Esophagus squamous epithelium (tissue), 5 donors: ENCODE measurements at regions not wholly inside any gene's neighbourhood (a gene's known extent, or its start where the extent isn't known, plus 50 kb on each side); places are given as distances from the start of the nearest gene placed in this dataset.

Experiments
- DNase-seq: peaks from one replicate; lab custom pipeline; 2025; lab: John Stamatoyannopoulos, UW
- H3K27ac ChIP-seq, 4 donors: fragments of 200-600 bp; sonication (generic); one replicate each; pipeline ENCODE4 v1.5.1; 2016 to 2019; ENCODE audit warnings: mild to moderate bottlenecking in 1 of 4
- H3K27me3 ChIP-seq, 4 donors: fragments of 200-600 bp; sonication (generic); 1 replicate in 3 of 4; 2 replicates in 1 of 4; pipeline versions ENCODE4 v1.5.1 to v1.6.0; 2017 to 2021; ENCODE audit warnings: antibody characterized with exemption in 1 of 4
- H3K36me3 ChIP-seq, 3 donors: fragments of 200-600 bp; sonication (generic); one replicate each; pipeline ENCODE4 v1.5.1; 2016 to 2019
- H3K4me1 ChIP-seq, 3 donors: fragments of 200-600 bp; sonication (generic); one replicate each; pipeline ENCODE4 v1.5.1; 2017 to 2019
- H3K4me3 ChIP-seq, 4 donors: fragments of 200-600 bp; sonication (generic); 1 replicate in 3 of 4; 2 replicates in 1 of 4; pipeline ENCODE4 v1.5.1; 2016 to 2019; ENCODE audit warnings: mild to moderate bottlenecking in 2 of 4, moderate library complexity in 1 of 4
- H3K9me3 ChIP-seq, 3 donors: fragments of 200-600 bp; sonication (generic); one replicate each; pipeline ENCODE4 v1.5.1; 2016 to 2019
- CTCF ChIP-seq, 6 experiments: fragments of 450-650 bp in 4 of 6; fragments of 200-600 bp in 2 of 6; sonication (generic) in 2 of 6; IDR thresholded peaks; one replicate each; pipeline ENCODE4 v1.5.1; 2016 to 2019; ENCODE audit warnings: antibody characterized with exemption in 6 of 6, mild to moderate bottlenecking in 4 of 6, moderate library complexity in 4 of 6
- POLR2A ChIP-seq, 4 donors: fragments of 450-650 bp; IDR thresholded peaks; one replicate each; pipeline ENCODE4 v1.6.1; 2017; ENCODE audit warnings: antibody characterized with exemption in 4 of 4, mild to moderate bottlenecking in 4 of 4, moderate library complexity in 3 of 4
- WGBS, 2 donors: methylation state at CpG; one replicate each; pipeline ENCODE4 v1.1.5; 2018; 5-methylcytosine and 5-hydroxymethylcytosine counted together
- intact Hi-C: fragments of 100-400 bp; cut with DNase I; formaldehyde crosslinking; loops from one replicate; pipeline ENCODE4 v1.15.0; 2022
- donor health status: DM: yes; HTN: yes; CAD: no.

DNA sequence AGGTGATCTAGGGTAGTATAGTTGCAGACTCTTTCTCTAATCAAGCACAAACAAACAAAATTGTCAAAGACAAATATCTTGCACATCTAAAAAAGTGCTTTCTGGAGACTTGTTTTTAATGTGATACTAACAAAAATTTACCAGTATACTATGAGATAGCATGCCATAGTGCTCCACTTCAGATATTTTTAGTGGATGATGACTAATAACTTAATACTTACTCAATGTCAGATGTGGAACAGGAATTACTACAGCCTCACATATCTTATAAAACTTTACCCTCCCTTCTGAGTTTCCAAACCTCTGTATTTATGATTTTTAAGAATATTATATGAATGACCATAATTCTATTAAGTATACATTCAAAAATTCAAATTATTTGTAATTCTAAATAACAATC is 1162.0 kb upstream of the SLC39A10 start:
- no peaks in the 10 kb centered on the region for H3K27me3 ChIP-seq
- H3K4me3 ChIP-seq: no peak overlapping the region
- intact Hi-C loops: no loop called here
- TF ChIP-seq POLR2A (IDR thresholded peaks at IDR 0.05) (no peak), CTCF (IDR thresholded peaks at IDR 0.05) (no peak)
- H3K4me1 ChIP-seq: no peaks in the 10 kb centered on the region
- no peaks in the 10 kb centered on the region for H3K36me3 ChIP-seq
- no peaks in the 10 kb centered on the region for H3K9me3 ChIP-seq
- no peak overlapping the region for H3K27ac ChIP-seq
- no peak for DNase-seq

DNA sequence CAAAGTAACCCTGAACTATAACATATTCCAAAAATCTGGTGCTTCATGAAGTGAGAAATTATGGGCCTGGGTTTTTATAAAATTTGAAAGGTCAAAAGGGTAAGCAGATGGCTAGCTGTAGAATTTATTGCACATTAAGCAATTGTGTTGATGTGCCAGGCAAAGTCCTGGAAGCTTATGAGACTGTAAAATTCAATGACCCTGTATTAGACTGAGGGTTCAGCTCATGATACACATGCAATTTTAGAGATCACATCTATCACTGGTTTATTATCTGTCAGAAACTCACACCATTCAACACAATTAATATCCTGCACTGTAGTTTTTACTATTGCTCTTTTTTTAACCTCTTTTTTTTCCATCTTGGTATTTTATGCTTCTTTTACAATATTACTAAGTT is 1162.6 kb upstream of the SLC39A10 start:
- Histone ChIP-seq H3K27ac (no peak overlapping the region), H3K36me3 (no peaks in the 10 kb centered on the region), H3K4me3 (no peak overlapping the region), H3K27me3 (no peaks in the 10 kb centered on the region), H3K4me1 (no peaks in the 10 kb centered on the region), H3K9me3 (no peaks in the 10 kb centered on the region)
- TF ChIP-seq POLR2A (IDR thresholded peaks at IDR 0.05) (no peak), CTCF (IDR thresholded peaks at IDR 0.05) (no peak)
- no peak for DNase-seq
- intact Hi-C loops: no loop called here

GRCh38 chr2:194491409-194492115 is 1165.5 kb upstream of the SLC39A10 start:
- TF ChIP-seq POLR2A (IDR thresholded peaks at IDR 0.05): no peak
- no peak for TF ChIP-seq CTCF (IDR thresholded peaks at IDR 0.05)
- H3K36me3 ChIP-seq: no peaks in the 10 kb centered on the region
- H3K27me3 ChIP-seq: no peaks in the 10 kb centered on the region
- H3K4me3 ChIP-seq: no peak overlapping the region
- no peak overlapping the region for H3K27ac ChIP-seq
- no peak for DNase-seq
- no peaks in the 10 kb centered on the region for H3K4me1 ChIP-seq
- 45 to 54% methylated on average over 2 of the region's 2 CpGs for WGBS, 2 donors
- no peaks in the 10 kb centered on the region for H3K9me3 ChIP-seq
- intact Hi-C loops: no loop called here

GRCh38 chr2:194486326-194486725 is 1170.7 kb upstream of the SLC39A10 start:
- Histone ChIP-seq H3K4me3 (no peak overlapping the region), H3K27me3 (no peaks in the 10 kb centered on the region), H3K4me1 (no peaks in the 10 kb centered on the region), H3K9me3 (no peaks in the 10 kb centered on the region), H3K36me3 (no peaks in the 10 kb centered on the region), H3K27ac (no peak overlapping the region)
- intact Hi-C loops: no loop called here
- TF ChIP-seq POLR2A (IDR thresholded peaks at IDR 0.05) (no peak), CTCF (IDR thresholded peaks at IDR 0.05) (no peak)
- no peak for DNase-seq
- WGBS, 2 donors: 62 to 69% methylated on average over 4 of the region's 4 CpGs

DNA sequence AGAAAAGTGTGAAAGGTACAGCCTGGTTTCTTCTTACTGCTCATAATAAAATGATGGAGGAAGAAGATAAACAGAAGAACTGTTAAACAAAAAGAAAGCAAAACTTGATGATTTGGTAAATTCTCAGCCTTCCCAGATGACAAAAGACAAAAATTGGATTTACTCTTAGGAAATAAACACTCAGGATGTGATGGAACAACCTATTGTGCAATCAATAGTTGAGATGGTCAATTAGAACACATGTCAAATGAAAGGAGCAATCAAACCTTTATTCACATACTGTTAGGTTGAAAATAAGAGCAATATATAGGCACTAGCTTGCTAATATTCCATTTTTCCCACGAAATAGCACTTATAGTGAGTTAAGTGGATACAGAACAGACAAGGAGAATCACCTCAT is 1174.0 kb upstream of the SLC39A10 start:
- intact Hi-C loops: no loop called here
- 15 to 22% methylated on average over 1 of the region's 1 CpG for WGBS, 2 donors
- H3K27ac ChIP-seq: no peak overlapping the region
- no peaks in the 10 kb centered on the region for H3K27me3 ChIP-seq
- DNase-seq: no peak
- H3K4me3 ChIP-seq: no peak overlapping the region
- TF ChIP-seq CTCF (IDR thresholded peaks at IDR 0.05) (no peak), POLR2A (IDR thresholded peaks at IDR 0.05) (no peak)
- no peaks in the 10 kb centered on the region for H3K36me3 ChIP-seq
- no peaks in the 10 kb centered on the region for H3K4me1 ChIP-seq
- no peaks in the 10 kb centered on the region for H3K9me3 ChIP-seq
